Tibial artery (tissue), 4 donors: ENCODE measurements at regions not wholly inside any gene's neighbourhood (a gene's known extent, or its start where the extent isn't known, plus 50 kb on each side); places are given as distances from the start of the nearest gene placed in this dataset.

Source experiments
- DNase-seq, 2 donors: peaks; one replicate each; pipeline ENCODE4 v3.0.0-alpha.2; 2019
- H3K27ac ChIP-seq, 2 donors: fragments of 200-600 bp; sonication (generic) in 1 of 2; 1 replicate in 1 of 2; 2 replicates in 1 of 2; pipeline ENCODE4 v1.5.1; 2018 to 2019; ENCODE audit warnings: mild to moderate bottlenecking in 1 of 2
- H3K27me3 ChIP-seq, 2 donors: fragments of 200-600 bp; sonication (generic) in 1 of 2; one replicate each; pipeline versions ENCODE4 v1.5.1 to v1.6.0; 2016 to 2019
- H3K36me3 ChIP-seq, 3 donors: fragments of 200-600 bp; sonication (generic) in 2 of 3; one replicate each; pipeline ENCODE4 v1.5.1; 2016 to 2019; ENCODE audit warnings: mild to moderate bottlenecking in 2 of 3
- H3K4me1 ChIP-seq, 4 donors: fragments of 200-600 bp; sonication (generic) in 2 of 4; 1 replicate in 3 of 4; 2 replicates in 1 of 4; pipeline ENCODE4 v1.5.1; 2016 to 2019
- H3K4me3 ChIP-seq, 2 donors: fragments of 200-600 bp; sonication (generic) in 1 of 2; 1 replicate in 1 of 2; 2 replicates in 1 of 2; pipeline ENCODE4 v1.5.1; 2018 to 2019; ENCODE audit warnings: mild to moderate bottlenecking in 2 of 2
- H3K9me3 ChIP-seq, 3 donors: fragments of 200-600 bp; sonication (generic) in 1 of 3; one replicate each; pipeline ENCODE4 v1.5.1; 2016 to 2019
- intact Hi-C: fragments of 100-400 bp; cut with DNase I; formaldehyde crosslinking; loops from one replicate; pipeline ENCODE4 v1.15.0; 2023; ENCODE audit warnings: low total_unique reads
- TF ChIP-seq, protein P1 (sequence below), 2 experiments: fragments of 200-600 bp in 1 of 2; fragments of 450-650 bp in 1 of 2; IDR thresholded peaks; one replicate each; pipeline ENCODE4 v1.5.1; 2017 to 2019; ENCODE audit warnings: antibody characterized with exemption in 2 of 2, mild to moderate bottlenecking in 1 of 2, moderate library complexity in 1 of 2

GRCh38 chr15:55026381-55026780 is 170.4 kb downstream of the RSL24D1 start:
- Histone ChIP-seq H3K4me1 (no peaks in the 10 kb centered on the region), H3K36me3 (no peaks in the 10 kb centered on the region), H3K27ac (no peak overlapping the region), H3K4me3 (no peak overlapping the region), H3K27me3 (no peaks in the 10 kb centered on the region), H3K9me3 (no peaks in the 10 kb centered on the region)
- no peak for DNase-seq
- intact Hi-C loops, result no loop called here
- TF ChIP-seq, protein P1, sequence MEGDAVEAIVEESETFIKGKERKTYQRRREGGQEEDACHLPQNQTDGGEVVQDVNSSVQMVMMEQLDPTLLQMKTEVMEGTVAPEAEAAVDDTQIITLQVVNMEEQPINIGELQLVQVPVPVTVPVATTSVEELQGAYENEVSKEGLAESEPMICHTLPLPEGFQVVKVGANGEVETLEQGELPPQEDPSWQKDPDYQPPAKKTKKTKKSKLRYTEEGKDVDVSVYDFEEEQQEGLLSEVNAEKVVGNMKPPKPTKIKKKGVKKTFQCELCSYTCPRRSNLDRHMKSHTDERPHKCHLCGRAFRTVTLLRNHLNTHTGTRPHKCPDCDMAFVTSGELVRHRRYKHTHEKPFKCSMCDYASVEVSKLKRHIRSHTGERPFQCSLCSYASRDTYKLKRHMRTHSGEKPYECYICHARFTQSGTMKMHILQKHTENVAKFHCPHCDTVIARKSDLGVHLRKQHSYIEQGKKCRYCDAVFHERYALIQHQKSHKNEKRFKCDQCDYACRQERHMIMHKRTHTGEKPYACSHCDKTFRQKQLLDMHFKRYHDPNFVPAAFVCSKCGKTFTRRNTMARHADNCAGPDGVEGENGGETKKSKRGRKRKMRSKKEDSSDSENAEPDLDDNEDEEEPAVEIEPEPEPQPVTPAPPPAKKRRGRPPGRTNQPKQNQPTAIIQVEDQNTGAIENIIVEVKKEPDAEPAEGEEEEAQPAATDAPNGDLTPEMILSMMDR (IDR thresholded peaks at IDR 0.05), result no peak

- TF ChIP-seq, protein P1 (IDR thresholded peaks at IDR 0.05), result no peak
- no peaks in the 10 kb centered on the region for H3K4me1 ChIP-seq
- H3K27me3 ChIP-seq, result no peaks in the 10 kb centered on the region
- intact Hi-C loops, result no loop called here
- DNase-seq, result no peak
- H3K27ac ChIP-seq, result no peak overlapping the region
- no peak overlapping the region for H3K4me3 ChIP-seq
- no peaks in the 10 kb centered on the region for H3K9me3 ChIP-seq
- H3K36me3 ChIP-seq, result no peaks in the 10 kb centered on the region
Observed at GRCh38 chr15:55017635-55018034, 179.1 kb downstream of the RSL24D1 start.

- Histone ChIP-seq H3K9me3 (no peaks in the 10 kb centered on the region), H3K27me3 (no peaks in the 10 kb centered on the region), H3K27ac (no peak overlapping the region), H3K4me1 (no peaks in the 10 kb centered on the region), H3K36me3 (no peaks in the 10 kb centered on the region), H3K4me3 (no peak overlapping the region)
- DNase-seq, result no peak
- TF ChIP-seq, protein P1 (IDR thresholded peaks at IDR 0.05), result no peak
- intact Hi-C loops, result no loop called here
Observed at GRCh38 chr15:55016225-55016624, 180.5 kb downstream of the RSL24D1 start.

GRCh38 chr15:55015093-55015445 is 181.7 kb downstream of the RSL24D1 start:
- Histone ChIP-seq H3K27ac (no peak overlapping the region), H3K36me3 (no peaks in the 10 kb centered on the region), H3K4me3 (no peak overlapping the region), H3K27me3 (no peaks in the 10 kb centered on the region), H3K9me3 (no peaks in the 10 kb centered on the region), H3K4me1 (no peaks in the 10 kb centered on the region)
- DNase-seq, result no peak
- TF ChIP-seq, protein P1 (IDR thresholded peaks at IDR 0.05), result no peak
- intact Hi-C loops, result no loop called here

GRCh38 chr15:55014391-55015092 is 182.2 kb downstream of the RSL24D1 start:
- intact Hi-C loops, result no loop called here
- H3K4me3 ChIP-seq, result no peak overlapping the region
- H3K27ac ChIP-seq, result no peak overlapping the region
- no peak for DNase-seq
- H3K4me1 ChIP-seq, result no peaks in the 10 kb centered on the region
- H3K36me3 ChIP-seq, result no peaks in the 10 kb centered on the region
- no peaks in the 10 kb centered on the region for H3K27me3 ChIP-seq
- TF ChIP-seq, protein P1 (IDR thresholded peaks at IDR 0.05), result no peak
- H3K9me3 ChIP-seq, result no peaks in the 10 kb centered on the region

- Histone ChIP-seq H3K27me3 (no peaks in the 10 kb centered on the region), H3K36me3 (no peaks in the 10 kb centered on the region), H3K9me3 (no peaks in the 10 kb centered on the region), H3K4me3 (no peak overlapping the region), H3K4me1 (peaks cover 0 to 15% (median 2%) of the 10 kb centered on the region in 4 donors), H3K27ac (no peak overlapping the region)
- intact Hi-C loops, result no loop called here
- DNase-seq, result no peak
- TF ChIP-seq, protein P1 (IDR thresholded peaks at IDR 0.05), result no peak
Observed at GRCh38 chr15:55008421-55008820, 188.3 kb downstream of the RSL24D1 start.
